Prostate gland (tissue), 2 donors: ENCODE measurements at regions not wholly inside any gene's neighbourhood (a gene's known extent, or its start where the extent isn't known, plus 50 kb on each side); places are given as distances from the start of the nearest gene placed in this dataset.

Source experiments
- CTCF ChIP-seq, 4 experiments: fragments of 200-600 bp in 2 of 4; fragments of 450-650 bp in 2 of 4; sonication (generic) in 2 of 4; IDR thresholded peaks; 1 replicate in 3 of 4; 2 replicates in 1 of 4; pipeline ENCODE4 v1.5.1; 2016 to 2019; ENCODE audit warnings: antibody characterized with exemption in 4 of 4, mild to moderate bottlenecking in 2 of 4, moderate library complexity in 2 of 4
- POLR2A ChIP-seq: fragments of 450-650 bp; IDR thresholded peaks from one replicate; pipeline ENCODE4 v1.6.1; 2016; ENCODE audit warnings: antibody characterized with exemption, mild to moderate bottlenecking
- POLR2AphosphoS5 ChIP-seq: sonication (generic); formaldehyde crosslinking; IDR thresholded peaks from one replicate; pipeline ENCODE4 v1.6.1; 2017; ENCODE audit warnings: antibody characterized with exemption

DNA sequence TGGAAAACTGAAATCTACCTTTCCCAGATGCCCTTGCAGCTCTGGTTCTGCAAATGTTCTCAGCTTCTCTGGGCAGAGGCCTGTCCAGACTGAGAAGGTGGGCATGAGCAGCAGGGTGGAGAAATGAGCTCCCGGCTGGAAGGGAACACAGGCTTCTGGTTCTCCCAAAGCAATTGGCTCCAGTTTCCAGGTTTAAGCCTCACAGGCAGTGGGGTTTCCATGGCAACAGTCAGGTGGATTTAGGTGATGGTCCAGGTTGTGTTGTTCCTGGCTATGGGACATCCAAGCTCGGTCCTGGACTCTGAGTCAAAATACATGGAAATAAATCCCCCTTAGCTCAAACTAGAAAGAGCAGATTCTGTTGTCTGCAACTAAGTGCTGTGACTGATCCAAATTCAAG, 94.6 kb upstream of the IQSEC1 start:
- TF ChIP-seq POLR2AphosphoS5, result no peak
- no peak for TF ChIP-seq CTCF (IDR thresholded peaks at IDR 0.05)
- TF ChIP-seq POLR2A, result no peak
